Erythroblast (primary cell): ENCODE measurements at regions not wholly inside any gene's neighbourhood (a gene's known extent, or its start where the extent isn't known, plus 50 kb on each side); places are given as distances from the start of the nearest gene placed in this dataset.

Source experiments
- GATA1 ChIP-seq: IDR thresholded peaks from 2 replicates; pipeline ENCODE4 v1.6.1; 2011; ENCODE audit warnings: low read depth, mild to moderate bottlenecking, control low read depth, low read length, moderate library complexity
- POLR2A ChIP-seq: IDR thresholded peaks from 2 replicates; pipeline ENCODE4 v1.6.1; 2011; ENCODE audit warnings: mild to moderate bottlenecking, low read length

GRCh38 chr18:38576349-38576748, 1010.8 kb upstream of the CELF4 start:
- TF ChIP-seq POLR2A = no peak
- no peak for TF ChIP-seq GATA1
